OCI-LY7 (cell line): ENCODE measurements at regions not wholly inside any gene's neighbourhood (a gene's known extent, or its start where the extent isn't known, plus 50 kb on each side); places are given as distances from the start of the nearest gene placed in this dataset.
A peak's percentile ranks its signal among the peaks of the same experiment; 100 is the strongest.

ENCODE experiments used
- BruUV-seq: library from RNA; stranded (reverse); fragments of 400-500 nt; replicated peaks from 2 replicates; lab custom pipeline; 2021; lab: Mats Ljungman, UMichigan
- CTCF ChIA-PET: fragments of 300-600 bp; sonication (Branson Sonifier 250); formaldehyde crosslinking; loops from one replicate; lab custom pipeline; 2022; ENCODE audit warnings: antibody characterized with exemption; ENCODE audit not compliant: unreplicated experiment; lab: Charles Lee
- POLR2A ChIA-PET: fragments of 300-600 bp; sonication (Branson Sonifier 250); formaldehyde crosslinking; loops from one replicate; lab custom pipeline; 2022; ENCODE audit warnings: antibody characterized with exemption; lab: Charles Lee
- DNase-seq: peaks from one replicate; pipeline ENCODE4 v3.0.0-alpha.2; 2015; ENCODE audit warnings: low spot score
- H2AFZ ChIP-seq: fragments of 200-600 bp; sonication (generic), shearing (Covaris generic); 2 replicates; pipeline ENCODE4 v1.6.1; 2014; ENCODE audit warnings: mild to moderate bottlenecking, antibody characterized with exemption, low read length, moderate library complexity
- H3K27ac ChIP-seq: fragments of 200-600 bp; sonication (generic); 2 replicates; pipeline ENCODE4 v1.5.1; 2014; ENCODE audit warnings: mixed run types, low read depth, mild to moderate bottlenecking, moderate library complexity, low read length, inconsistent platforms; ENCODE audit not compliant: poor library complexity, severe bottlenecking
- H3K36me3 ChIP-seq: fragments of 200-600 bp; sonication (generic); 2 replicates; pipeline ENCODE4 v1.6.1; 2014; ENCODE audit warnings: mild to moderate bottlenecking, antibody characterized with exemption, low read length, moderate library complexity, mixed read lengths; ENCODE audit not compliant: insufficient read depth
- H3K4me1 ChIP-seq: fragments of 200-600 bp; sonication (generic); 2 replicates; pipeline ENCODE4 v1.5.1; 2014; ENCODE audit warnings: mild to moderate bottlenecking, low read length; ENCODE audit not compliant: insufficient read depth, poor library complexity, severe bottlenecking
- H3K4me2 ChIP-seq: fragments of 200-600 bp; sonication (generic); 2 replicates; pipeline ENCODE4 v1.6.1; 2014; ENCODE audit warnings: mild to moderate bottlenecking, low read length
- H3K4me3 ChIP-seq: fragments of 200-600 bp; sonication (generic); 2 replicates; pipeline ENCODE4 v1.5.1; 2014; ENCODE audit warnings: mild to moderate bottlenecking, low read depth, low read length; ENCODE audit not compliant: poor library complexity, severe bottlenecking
- H3K79me2 ChIP-seq: fragments of 200-600 bp; sonication (generic); 2 replicates; pipeline ENCODE4 v1.6.1; 2016; ENCODE audit warnings: low read depth, mild to moderate bottlenecking, low read length, moderate library complexity, mixed read lengths; ENCODE audit not compliant: insufficient read depth
- H3K9me2 ChIP-seq: fragments of 200-600 bp; sonication (generic); 2 replicates; pipeline ENCODE4 v1.6.1; 2016; ENCODE audit warnings: mild to moderate bottlenecking, low read length, mixed read lengths; ENCODE audit not compliant: insufficient read depth
- H3K9me3 ChIP-seq: fragments of 200-600 bp; sonication (generic); 2 replicates; pipeline ENCODE4 v1.6.1; 2014; ENCODE audit warnings: mild to moderate bottlenecking, mixed run types, low read length, mixed read lengths
- H4K20me1 ChIP-seq: fragments of 200-600 bp; sonication (generic); 2 replicates; pipeline ENCODE4 v1.6.1; 2014; ENCODE audit warnings: mild to moderate bottlenecking, antibody characterized with exemption, low read length, moderate library complexity, mixed read lengths; ENCODE audit not compliant: insufficient read depth
- CTCF ChIP-seq: fragments of 200-600 bp; sonication (generic); conservative IDR thresholded peaks from 2 replicates; pipeline ENCODE4 v1.5.1; 2014; ENCODE audit warnings: mild to moderate bottlenecking, antibody characterized with exemption, low read length, moderate library complexity, mixed read lengths
- EZH2phosphoT487 ChIP-seq: fragments of 200-600 bp; sonication (generic); IDR thresholded peaks from 2 replicates; pipeline ENCODE4 v1.6.1; 2018; ENCODE audit warnings: low read depth, borderline replicate concordance, mild to moderate bottlenecking, mixed run types, antibody characterized with exemption, low read length, moderate library complexity, mixed read lengths
- intact Hi-C: fragments of 100-400 bp; cut with micrococcal nuclease; formaldehyde crosslinking; loops from one replicate; pipeline ENCODE4 v1.10.0; 2022; ENCODE audit not compliant: unreplicated experiment

- no peak for DNase-seq
- intact Hi-C loops: no loop called here
- CTCF ChIA-PET: no interaction called here
- H3K4me3 ChIP-seq: no peak overlapping the region
- H4K20me1 ChIP-seq: no peaks in the 10 kb centered on the region
- POLR2A ChIA-PET: interaction anchor here (1.5 kb wide), 1 partner anchor 12 kb away, joined by 3 read pairs; no protein-coding TSS in a partner anchor
- no peaks in the 10 kb centered on the region for H3K9me2 ChIP-seq
- BruUV-seq: no TSS peak
- no peak overlapping the region for H2AFZ ChIP-seq
- TF ChIP-seq EZH2phosphoT487 (no peak), CTCF (no peak)
- H3K27ac ChIP-seq: no peak overlapping the region
- H3K79me2 ChIP-seq: no peaks in the 10 kb centered on the region
- H3K36me3 ChIP-seq: no peaks in the 10 kb centered on the region
- no peaks in the 10 kb centered on the region for H3K9me3 ChIP-seq
- H3K4me2 ChIP-seq: no peak overlapping the region
- no peaks in the 10 kb centered on the region for H3K4me1 ChIP-seq
Measured at GRCh38 chr18:2412996-2413751, 158.1 kb downstream of the METTL4 start.

GRCh38 chr18:2414235-2414634 lies 157.1 kb downstream of the METTL4 start:
- ChIA-PET POLR2A (interaction anchor here (0.6 to 1.5 kb wide), 2 partner anchors 11 to 1194 kb away, joined by 3 read pairs; no protein-coding TSS in a partner anchor), CTCF (no interaction called here)
- TF ChIP-seq CTCF (no peak), EZH2phosphoT487 (no peak)
- Histone ChIP-seq H3K9me2 (no peaks in the 10 kb centered on the region), H3K79me2 (no peaks in the 10 kb centered on the region), H3K4me2 (no peak overlapping the region), H3K36me3 (no peaks in the 10 kb centered on the region), H3K4me3 (no peak overlapping the region), H3K27ac (no peak overlapping the region), H3K9me3 (no peaks in the 10 kb centered on the region), H2AFZ (no peak overlapping the region), H3K4me1 (no peaks in the 10 kb centered on the region), H4K20me1 (no peaks in the 10 kb centered on the region)
- no TSS peak for BruUV-seq
- intact Hi-C loops: no loop called here
- DNase-seq: no peak

- no peak for DNase-seq
- intact Hi-C loops: no loop called here
- Histone ChIP-seq H3K4me1 (peaks cover 7% of the 10 kb centered on the region), H3K36me3 (no peaks in the 10 kb centered on the region), H3K9me2 (no peaks in the 10 kb centered on the region), H3K4me3 (no peak overlapping the region), H3K9me3 (no peaks in the 10 kb centered on the region), H2AFZ (peak overlapping the region; percentile 10; the same call in 1 of the 2 replicates), H3K79me2 (no peaks in the 10 kb centered on the region), H4K20me1 (no peaks in the 10 kb centered on the region), H3K27ac (no peak overlapping the region), H3K4me2 (no peak overlapping the region)
- BruUV-seq: no TSS peak
- ChIA-PET CTCF (no interaction called here), POLR2A (interaction anchor here (1.0 to 1.4 kb wide), 2 partner anchors 89 to 115 kb away, joined by 3 to 4 read pairs; no protein-coding TSS in a partner anchor)
- TF ChIP-seq EZH2phosphoT487 (no peak), CTCF (no peak)
Measured at GRCh38 chr18:2415656-2416055, 155.6 kb downstream of the METTL4 start.
